Right lung (tissue), 2 donors: ENCODE measurements at regions not wholly inside any gene's neighbourhood (a gene's known extent, or its start where the extent isn't known, plus 50 kb on each side); places are given as distances from the start of the nearest gene placed in this dataset.

Experiments
- DNase-seq, 2 donors: peaks; one replicate each; pipeline ENCODE4 v3.0.0-alpha.2; 2013

- DNase-seq: no peak
These were observed 73.1 kb downstream of the RTP5 start for GRCh38 chr2:241942416-241943208.

GRCh38 chr2:241943209-241943850, 73.8 kb downstream of the RTP5 start:
- DNase-seq: no peak

GRCh38 chr2:241943961-241944575, 74.5 kb downstream of the RTP5 start:
- DNase-seq: no peak

- no peak for DNase-seq
These were observed 75.3 kb downstream of the RTP5 start for GRCh38 chr2:241944821-241945220.

- no peak for DNase-seq
These were observed 75.8 kb downstream of the RTP5 start for GRCh38 chr2:241945311-241945710.

GRCh38 chr2:241945803-241946202, 76.3 kb downstream of the RTP5 start:
- no peak for DNase-seq

- no peak for DNase-seq
These were observed 76.9 kb downstream of the RTP5 start for GRCh38 chr2:241946306-241947003.

- DNase-seq: no peak
These were observed 77.4 kb downstream of the RTP5 start for GRCh38 chr2:241947004-241947350.

- no peak for DNase-seq
These were observed 77.9 kb downstream of the RTP5 start for GRCh38 chr2:241947401-241947800.

- DNase-seq: no peak
These were observed 78.3 kb downstream of the RTP5 start for GRCh38 chr2:241947876-241948275.

GRCh38 chr2:241948299-241948897, 78.9 kb downstream of the RTP5 start:
- DNase-seq: no peak

GRCh38 chr2:241948901-241949735, 79.6 kb downstream of the RTP5 start:
- no peak for DNase-seq

- no peak for DNase-seq
These were observed 80.3 kb downstream of the RTP5 start for GRCh38 chr2:241949736-241950412.

- peak; percentile 55 to 61 for DNase-seq
These were observed 81.1 kb downstream of the RTP5 start for GRCh38 chr2:241950413-241951315.

- DNase-seq: no peak
These were observed 81.8 kb downstream of the RTP5 start for GRCh38 chr2:241951316-241951700.

- DNase-seq: no peak
These were observed 82.4 kb downstream of the RTP5 start for GRCh38 chr2:241951920-241952319.

- DNase-seq: no peak
These were observed 83.3 kb downstream of the RTP5 start for GRCh38 chr2:241952816-241953215.

GRCh38 chr2:241953324-241953928, 83.9 kb downstream of the RTP5 start:
- no peak for DNase-seq

GRCh38 chr2:241956521-241957110, 87.1 kb downstream of the RTP5 start:
- DNase-seq: no peak
